K562 (cell line): ENCODE measurements at regions not wholly inside any gene's neighbourhood (a gene's known extent, or its start where the extent isn't known, plus 50 kb on each side); places are given as distances from the start of the nearest gene placed in this dataset.

Experiments used
- ZNF507 ChIP-seq: conservative IDR thresholded peaks from 2 replicates; pipeline ENCODE4 v1.6.1; 2017; ENCODE audit warnings: missing genetic modification characterization, missing compliant biosample characterization
- ZNF561 ChIP-seq: fragments of 450-650 bp; formaldehyde crosslinking; conservative IDR thresholded peaks from 2 replicates; pipeline ENCODE4 v1.4.0; 2020; ENCODE audit warnings: mild to moderate bottlenecking, moderate library complexity
- TF ChIP-seq, protein P1 (sequence below), 2 experiments: fragments of 450-650 bp; IDR thresholded peaks; 2 replicates each; pipeline ENCODE4 v1.6.1; 2016; ENCODE audit warnings: mild to moderate bottlenecking in 2 of 2, borderline replicate concordance in 1 of 2, low read depth in 1 of 2, moderate library complexity in 1 of 2

- TF ChIP-seq, protein P1, sequence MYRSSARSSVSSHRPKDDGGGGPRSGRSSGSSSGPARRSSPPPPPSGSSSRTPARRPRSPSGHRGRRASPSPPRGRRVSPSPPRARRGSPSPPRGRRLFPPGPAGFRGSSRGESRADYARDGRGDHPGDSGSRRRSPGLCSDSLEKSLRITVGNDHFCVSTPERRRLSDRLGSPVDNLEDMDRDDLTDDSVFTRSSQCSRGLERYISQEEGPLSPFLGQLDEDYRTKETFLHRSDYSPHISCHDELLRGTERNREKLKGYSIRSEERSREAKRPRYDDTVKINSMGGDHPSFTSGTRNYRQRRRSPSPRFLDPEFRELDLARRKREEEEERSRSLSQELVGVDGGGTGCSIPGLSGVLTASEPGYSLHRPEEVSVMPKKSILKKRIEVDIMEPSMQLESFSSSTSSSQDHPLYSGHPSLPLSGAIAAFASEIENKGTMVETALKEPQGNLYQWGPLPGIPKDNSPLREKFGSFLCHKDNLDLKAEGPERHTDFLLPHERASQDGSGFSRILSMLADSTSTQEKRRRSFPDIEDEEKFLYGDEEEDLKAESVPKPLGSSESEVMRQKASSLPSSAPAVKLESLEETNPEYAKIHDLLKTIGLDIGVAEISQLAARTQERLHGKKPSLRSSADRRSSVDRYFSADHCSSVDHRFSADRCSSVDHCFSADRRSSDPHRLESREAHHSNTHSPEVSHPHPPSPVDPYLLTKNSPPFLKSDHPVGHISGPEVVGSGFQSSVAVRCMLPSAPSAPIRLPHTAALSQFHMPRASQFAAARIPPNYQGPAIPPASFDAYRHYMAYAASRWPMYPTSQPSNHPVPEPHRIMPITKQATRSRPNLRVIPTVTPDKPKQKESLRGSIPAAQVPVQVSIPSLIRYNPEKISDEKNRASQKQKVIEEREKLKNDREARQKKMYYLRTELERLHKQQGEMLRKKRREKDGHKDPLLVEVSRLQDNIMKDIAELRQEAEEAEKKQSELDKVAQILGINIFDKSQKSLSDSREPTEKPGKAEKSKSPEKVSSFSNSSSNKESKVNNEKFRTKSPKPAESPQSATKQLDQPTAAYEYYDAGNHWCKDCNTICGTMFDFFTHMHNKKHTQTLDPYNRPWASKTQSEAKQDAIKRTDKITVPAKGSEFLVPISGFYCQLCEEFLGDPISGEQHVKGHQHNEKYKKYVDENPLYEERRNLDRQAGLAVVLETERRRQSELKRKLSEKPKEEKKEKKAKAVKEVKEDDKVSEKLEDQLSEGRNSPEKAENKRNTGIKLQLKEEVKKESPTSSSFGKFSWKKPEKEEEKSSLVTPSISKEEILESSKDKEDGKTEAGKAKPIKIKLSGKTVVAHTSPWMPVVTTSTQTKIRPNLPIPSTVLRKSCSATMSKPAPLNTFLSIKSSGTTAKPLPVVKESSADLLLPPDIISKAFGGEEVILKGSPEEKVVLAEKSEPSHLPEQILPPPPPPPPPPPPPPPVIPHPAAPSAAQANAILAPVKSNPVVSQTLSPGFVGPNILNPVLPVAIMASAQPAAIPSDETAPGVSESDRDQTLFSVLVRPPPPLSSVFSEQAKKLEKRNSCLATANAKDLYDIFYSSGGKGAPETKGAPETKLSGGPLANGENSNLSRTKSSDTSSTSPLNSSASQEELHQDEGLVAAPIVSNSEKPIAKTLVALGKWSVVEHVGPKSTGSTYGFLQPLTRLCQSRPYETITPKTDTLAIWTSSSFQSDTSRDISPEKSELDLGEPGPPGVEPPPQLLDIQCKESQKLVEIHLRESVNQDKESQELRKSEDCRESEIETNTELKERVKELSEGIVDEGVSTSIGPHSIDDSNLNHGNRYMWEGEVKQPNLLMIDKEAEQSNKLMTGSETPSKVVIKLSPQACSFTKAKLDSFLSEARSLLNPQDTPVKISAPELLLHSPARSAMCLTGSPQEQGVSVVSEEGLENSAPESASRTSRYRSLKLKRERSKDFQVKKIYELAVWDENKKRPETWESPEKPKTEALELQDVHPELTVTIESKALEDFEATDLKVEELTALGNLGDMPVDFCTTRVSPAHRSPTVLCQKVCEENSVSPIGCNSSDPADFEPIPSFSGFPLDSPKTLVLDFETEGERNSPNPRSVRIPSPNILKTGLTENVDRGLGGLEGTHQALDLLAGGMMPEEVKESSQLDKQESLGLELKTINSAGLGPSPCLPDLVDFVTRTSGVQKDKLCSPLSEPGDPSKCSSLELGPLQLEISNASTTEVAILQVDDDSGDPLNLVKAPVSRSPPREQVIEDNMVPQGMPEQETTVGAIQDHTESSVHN (IDR thresholded peaks at IDR 0.05; ENCODE audit: borderline replicate concordance in 1 of 2, low read depth in 1 of 2): no peak
- no peak for TF ChIP-seq ZNF561 (CRISPR knock-in tag)
- no peak for TF ChIP-seq ZNF507 (tag)
- TF ChIP-seq, all 486 proteins: peak for 0
These were observed 434.6 kb upstream of the GNPDA2 start (continued) for GRCh38 chr4:45160951-45161350.
